ENCODE measurements at regions not wholly inside any gene's neighbourhood (a gene's known extent, or its start where the extent isn't known, plus 50 kb on each side); places are given as distances from the start of the nearest gene placed in this dataset.

- Histone ChIP-seq H3K36me3 (ENCODE audit: control insufficient read depth in 2 of 2, extremely low read depth in 1 of 2, insufficient read depth in 2 of 2, low read length in 2 of 2) (no peaks in the 10 kb centered on the region), H4K20me1 (replicated peaks; ENCODE audit: control insufficient read depth, extremely low read depth, insufficient read depth, low read length) (no peaks in the 10 kb centered on the region), H3K4me2 (ENCODE audit: insufficient read depth, low read length) (no peak overlapping the region), H3K4me3 (replicated peaks in 1 of 3; ENCODE audit: insufficient read depth in 1 of 3, low read depth in 1 of 3, low read length in 3 of 3) (no peak overlapping the region), H2AFZ (ENCODE audit: low read depth, low read length) (no peak overlapping the region), H3K4me1 (ENCODE audit: control insufficient read depth, extremely low read depth, insufficient read depth, low read length) (no peaks in the 10 kb centered on the region), H3K27ac (ENCODE audit: insufficient read depth, low read depth, low read length) (no peak overlapping the region), H3K9me1 (replicated peaks; ENCODE audit: control insufficient read depth, extremely low read depth, insufficient read depth, low read length) (no peaks in the 10 kb centered on the region), H3K9me3 (replicated peaks; ENCODE audit: control insufficient read depth, insufficient read depth, low read length) (no peaks in the 10 kb centered on the region), H3K9ac (replicated peaks; ENCODE audit: extremely low read depth, insufficient read depth, low read length) (no peak overlapping the region), H3K79me2 (ENCODE audit: control insufficient read depth, insufficient read depth, low read length) (no peaks in the 10 kb centered on the region), H3K27me3 (ENCODE audit: control insufficient read depth in 2 of 2, insufficient read depth in 2 of 2, low read length in 2 of 2) (no peaks in the 10 kb centered on the region)
- intact Hi-C loops (cut with micrococcal nuclease) = no loop called here
- ChIA-PET CTCF (no interaction called here), POLR2A (no interaction called here)
- FAIRE-seq (no peak), DNase-seq (ENCODE audit: low read depth, low spot score) (no peak)
- no TSS peak for BruUV-seq (replicated peaks)
- no peak for TF ChIP-seq GATA2 (IDR thresholded peaks at IDR 0.05; ENCODE audit: insufficient read depth, insufficient read length, low read depth, low read length)
- TF ChIP-seq JUN (IDR thresholded peaks at IDR 0.05; ENCODE audit: borderline replicate concordance, insufficient read depth, insufficient read length, low read depth) = no peak
- TF ChIP-seq, protein P1, sequence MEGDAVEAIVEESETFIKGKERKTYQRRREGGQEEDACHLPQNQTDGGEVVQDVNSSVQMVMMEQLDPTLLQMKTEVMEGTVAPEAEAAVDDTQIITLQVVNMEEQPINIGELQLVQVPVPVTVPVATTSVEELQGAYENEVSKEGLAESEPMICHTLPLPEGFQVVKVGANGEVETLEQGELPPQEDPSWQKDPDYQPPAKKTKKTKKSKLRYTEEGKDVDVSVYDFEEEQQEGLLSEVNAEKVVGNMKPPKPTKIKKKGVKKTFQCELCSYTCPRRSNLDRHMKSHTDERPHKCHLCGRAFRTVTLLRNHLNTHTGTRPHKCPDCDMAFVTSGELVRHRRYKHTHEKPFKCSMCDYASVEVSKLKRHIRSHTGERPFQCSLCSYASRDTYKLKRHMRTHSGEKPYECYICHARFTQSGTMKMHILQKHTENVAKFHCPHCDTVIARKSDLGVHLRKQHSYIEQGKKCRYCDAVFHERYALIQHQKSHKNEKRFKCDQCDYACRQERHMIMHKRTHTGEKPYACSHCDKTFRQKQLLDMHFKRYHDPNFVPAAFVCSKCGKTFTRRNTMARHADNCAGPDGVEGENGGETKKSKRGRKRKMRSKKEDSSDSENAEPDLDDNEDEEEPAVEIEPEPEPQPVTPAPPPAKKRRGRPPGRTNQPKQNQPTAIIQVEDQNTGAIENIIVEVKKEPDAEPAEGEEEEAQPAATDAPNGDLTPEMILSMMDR (IDR thresholded peaks at IDR 0.05; ENCODE audit: extremely low read depth in 1 of 2, insufficient read depth in 1 of 2, low read depth in 1 of 2, low read length in 2 of 2) = no peak
- no peak for TF ChIP-seq POLR2A (IDR thresholded peaks at IDR 0.05; ENCODE audit: low read depth, low read length)
- TF ChIP-seq EZH2 (IDR thresholded peaks at IDR 0.05; ENCODE audit: borderline replicate concordance, low read depth, low read length, severe bottlenecking) = no peak
- no peak for TF ChIP-seq FOS (IDR thresholded peaks at IDR 0.05; ENCODE audit: borderline replicate concordance, insufficient read depth, low read length)
- dilution Hi-C loops (cut with MboI; ENCODE audit: extremely low pct_ligation_motif_present, low sequenced_read_pairs) = no loop called here
Measured at GRCh38 chr9:11103525-11103924, 490.7 kb upstream of the PTPRD start.

DNA sequence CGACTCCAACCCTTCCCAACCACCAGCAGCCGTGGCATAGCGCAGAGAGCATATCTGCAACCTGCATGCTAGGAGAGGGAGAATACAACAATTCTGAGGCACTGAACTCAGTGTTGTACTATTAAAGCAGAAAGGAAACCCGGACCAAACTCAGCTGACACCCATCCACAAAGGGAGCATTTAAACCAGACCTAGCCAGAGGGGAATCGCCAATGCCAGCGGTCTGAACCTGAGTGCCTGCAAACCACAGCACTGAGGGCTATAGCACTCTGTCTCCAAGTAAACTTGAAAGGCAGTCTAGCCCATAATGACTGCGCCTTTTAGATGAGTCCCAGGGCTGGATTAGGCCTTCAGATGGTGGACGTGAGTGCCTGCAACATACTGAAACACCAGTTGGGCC lies 494.4 kb upstream of the PTPRD start:
- Histone ChIP-seq H3K9me1 (replicated peaks; ENCODE audit: control insufficient read depth, extremely low read depth, insufficient read depth, low read length) (no peaks in the 10 kb centered on the region), H3K4me2 (ENCODE audit: insufficient read depth, low read length) (no peak overlapping the region), H3K27me3 (ENCODE audit: control insufficient read depth in 2 of 2, insufficient read depth in 2 of 2, low read length in 2 of 2) (no peaks in the 10 kb centered on the region), H3K36me3 (ENCODE audit: control insufficient read depth in 2 of 2, extremely low read depth in 1 of 2, insufficient read depth in 2 of 2, low read length in 2 of 2) (no peaks in the 10 kb centered on the region), H3K27ac (ENCODE audit: insufficient read depth, low read depth, low read length) (no peak overlapping the region), H3K4me1 (ENCODE audit: control insufficient read depth, extremely low read depth, insufficient read depth, low read length) (no peaks in the 10 kb centered on the region), H3K79me2 (ENCODE audit: control insufficient read depth, insufficient read depth, low read length) (no peaks in the 10 kb centered on the region), H2AFZ (ENCODE audit: low read depth, low read length) (no peak overlapping the region), H3K9ac (replicated peaks; ENCODE audit: extremely low read depth, insufficient read depth, low read length) (no peak overlapping the region), H3K9me3 (replicated peaks; ENCODE audit: control insufficient read depth, insufficient read depth, low read length) (no peaks in the 10 kb centered on the region), H3K4me3 (replicated peaks in 1 of 3; ENCODE audit: insufficient read depth in 1 of 3, low read depth in 1 of 3, low read length in 3 of 3) (no peak overlapping the region), H4K20me1 (replicated peaks; ENCODE audit: control insufficient read depth, extremely low read depth, insufficient read depth, low read length) (no peaks in the 10 kb centered on the region)
- CTCF ChIA-PET = no interaction called here
- intact Hi-C loops (cut with micrococcal nuclease) (no loop called here), dilution Hi-C loops (cut with MboI; ENCODE audit: extremely low pct_ligation_motif_present, low sequenced_read_pairs) (no loop called here)
- POLR2A ChIA-PET = no interaction called here
- TF ChIP-seq GATA2 (IDR thresholded peaks at IDR 0.05; ENCODE audit: insufficient read depth, insufficient read length, low read depth, low read length) (no peak), FOS (IDR thresholded peaks at IDR 0.05; ENCODE audit: borderline replicate concordance, insufficient read depth, low read length) (no peak), JUN (IDR thresholded peaks at IDR 0.05; ENCODE audit: borderline replicate concordance, insufficient read depth, insufficient read length, low read depth) (no peak), POLR2AphosphoS5 (IDR thresholded peaks at IDR 0.05; ENCODE audit: insufficient read depth, low read depth, low read length) (no peak), POLR2A (IDR thresholded peaks at IDR 0.05; ENCODE audit: low read depth, low read length) (no peak), MAX (IDR thresholded peaks at IDR 0.05; ENCODE audit: insufficient read depth, insufficient read length) (no peak)
- TF ChIP-seq, protein P1 (IDR thresholded peaks at IDR 0.05; ENCODE audit: extremely low read depth in 1 of 2, insufficient read depth in 1 of 2, low read depth in 1 of 2, low read length in 2 of 2) = no peak
- DNase-seq (ENCODE audit: low read depth, low spot score) = no peak
- no TSS peak for BruUV-seq (replicated peaks)
- no peak for FAIRE-seq
